H1 (cell line): ENCODE measurements at regions not wholly inside any gene's neighbourhood (a gene's known extent, or its start where the extent isn't known, plus 50 kb on each side); places are given as distances from the start of the nearest gene placed in this dataset.

Source experiments
- CTCF ChIA-PET: fragments of 300-600 bp; sonication (Branson Sonifier 250); formaldehyde crosslinking; loops from one replicate; lab custom pipeline; 2021; ENCODE audit not compliant: partially characterized antibody; lab: Charles Lee
- POLR2A ChIA-PET: fragments of 300-600 bp; sonication (Branson Sonifier 250); formaldehyde crosslinking; loops from one replicate; lab custom pipeline; 2021; ENCODE audit warnings: inconsistent platforms; ENCODE audit not compliant: partially characterized antibody; lab: Charles Lee
- DNase-seq, 2 experiments: peaks; one replicate each; pipeline versions ENCODE4 v3.0.0 to v3.0.0-alpha.2; 2010 to 2022; ENCODE audit warnings: low spot score in 2 of 2, low read depth in 1 of 2, mixed read lengths in 1 of 2
- FAIRE-seq: peaks from 2 replicates; lab custom pipeline; 2011; peaks lifted over from hg19 to GRCh38; lab: Jason Lieb, UNC
- H2AFZ ChIP-seq: 2 replicates; pipeline ENCODE4 v1.8.1; 2012; ENCODE audit warnings: low read length, inconsistent platforms
- H2AK5ac ChIP-seq: 2 replicates; pipeline ENCODE4 v1.6.1; 2013; ENCODE audit warnings: low read depth, low read length
- H2BK120ac ChIP-seq: replicated peaks from 2 replicates; pipeline ENCODE3; 2013; ENCODE audit warnings: low read depth, low read length, inconsistent platforms
- H2BK12ac ChIP-seq: 2 replicates; pipeline ENCODE4 v1.6.1; 2013; ENCODE audit warnings: low read depth, low read length
- H2BK15ac ChIP-seq: 2 replicates; pipeline ENCODE4 v1.6.1; 2013; ENCODE audit warnings: low read length
- H2BK20ac ChIP-seq: 2 replicates; pipeline ENCODE4 v1.6.1; 2013; ENCODE audit warnings: low read length
- H2BK5ac ChIP-seq: 2 replicates; pipeline ENCODE4 v1.6.1; 2013; ENCODE audit warnings: low read depth, low read length
- H3K14ac ChIP-seq: 2 replicates; pipeline ENCODE4 v1.6.1; 2013; ENCODE audit warnings: inconsistent platforms; ENCODE audit not compliant: insufficient read length
- H3K18ac ChIP-seq: 2 replicates; pipeline ENCODE4 v1.6.1; 2013; ENCODE audit warnings: low read length; ENCODE audit errors: extremely low read depth
- H3K23ac ChIP-seq: 2 replicates; pipeline ENCODE4 v1.6.1; 2013; ENCODE audit warnings: inconsistent platforms; ENCODE audit not compliant: insufficient read length
- H3K23me2 ChIP-seq: 2 replicates; pipeline ENCODE4 v1.6.1; 2013; ENCODE audit warnings: low read depth, low read length
- H3K27ac ChIP-seq: 2 replicates; pipeline ENCODE4 v1.6.1; 2011; ENCODE audit warnings: low read depth, low read length, inconsistent platforms
- H3K27me3 ChIP-seq, 4 experiments: replicated peaks in 1 of 4; 1 replicate in 1 of 4; 2 replicates in 3 of 4; pipeline versions ENCODE4 v1.6.1 to v1.8.1; 2011 to 2013; ENCODE audit warnings: low read length in 3 of 4, mild to moderate bottlenecking in 3 of 4, inconsistent platforms in 2 of 4, mixed read lengths in 2 of 4, moderate library complexity in 1 of 4; ENCODE audit not compliant: control insufficient read depth in 3 of 4, insufficient read depth in 3 of 4; ENCODE audit errors: extremely low read depth in 1 of 4
- H3K36me3 ChIP-seq, 4 experiments: 2 replicates each; pipeline versions ENCODE4 v1.6.1 to v1.8.1; 2011 to 2013; ENCODE audit warnings: mild to moderate bottlenecking in 4 of 4, low read length in 3 of 4, moderate library complexity in 2 of 4, control low read depth in 1 of 4, inconsistent platforms in 1 of 4; ENCODE audit not compliant: insufficient read depth in 4 of 4, control insufficient read depth in 2 of 4
- H3K4ac ChIP-seq: replicated peaks from 2 replicates; pipeline ENCODE3; 2013; ENCODE audit warnings: low read length, low read depth, mixed read lengths, inconsistent platforms; ENCODE audit not compliant: insufficient read length
- H3K4me1 ChIP-seq, 4 experiments: replicated peaks in 1 of 4; 1 replicate in 1 of 4; 2 replicates in 3 of 4; pipeline versions ENCODE4 v1.6.1 to v1.8.1; 2011 to 2013; ENCODE audit warnings: low read length in 3 of 4, inconsistent platforms in 2 of 4, mixed read lengths in 1 of 4; ENCODE audit not compliant: insufficient read depth in 4 of 4, control insufficient read depth in 3 of 4
- H3K4me2 ChIP-seq, 2 experiments: 2 replicates each; pipeline versions ENCODE4 v1.6.1 to v1.8.1; 2011 to 2013; ENCODE audit warnings: low read depth in 2 of 2, low read length in 2 of 2, control low read depth in 1 of 2, inconsistent platforms in 1 of 2, mild to moderate bottlenecking in 1 of 2; ENCODE audit not compliant: insufficient read depth in 1 of 2
- H3K4me3 ChIP-seq, 4 experiments: fragments of 200-600, 300-600 bp in 1 of 4; sonication (generic), shearing (Covaris generic), sonication (Bioruptor Twin) in 1 of 4; 2 replicates each; pipeline versions ENCODE4 v1.5.1 to v1.8.1; 2011 to 2016; ENCODE audit warnings: low read length in 4 of 4, low read depth in 3 of 4, control low read depth in 2 of 4, inconsistent platforms in 2 of 4, mild to moderate bottlenecking in 2 of 4, mixed read lengths in 1 of 4, moderate library complexity in 1 of 4; ENCODE audit not compliant: insufficient read depth in 2 of 4; ENCODE audit errors: extremely low read depth in 1 of 4
- H3K56ac ChIP-seq: replicated peaks from 2 replicates; pipeline ENCODE3; 2013; ENCODE audit warnings: low read depth, mild to moderate bottlenecking, mixed read lengths, low read length, inconsistent platforms; ENCODE audit not compliant: insufficient read length
- H3K79me1 ChIP-seq: 2 replicates; pipeline ENCODE4 v1.6.1; 2013; ENCODE audit warnings: low read depth, low read length, control low read depth
- H3K79me2 ChIP-seq, 2 experiments: 2 replicates each; pipeline versions ENCODE4 v1.6.1 to v1.8.1; 2012 to 2013; ENCODE audit warnings: low read length in 2 of 2, mild to moderate bottlenecking in 2 of 2, inconsistent platforms in 1 of 2; ENCODE audit not compliant: insufficient read depth in 2 of 2, control insufficient read depth in 1 of 2
- H3K9ac ChIP-seq, 4 experiments: replicated peaks in 1 of 4; 1 replicate in 1 of 4; 2 replicates in 3 of 4; pipeline versions ENCODE4 v1.6.1 to v1.8.1; 2011 to 2013; ENCODE audit warnings: low read depth in 3 of 4, low read length in 3 of 4, control low read depth in 2 of 4, mild to moderate bottlenecking in 2 of 4, moderate library complexity in 2 of 4, inconsistent platforms in 1 of 4; ENCODE audit errors: extremely low read depth in 1 of 4
- H3K9me3 ChIP-seq, 2 experiments: 2 replicates each; pipeline versions ENCODE4 v1.6.1 to v1.8.1; 2012 to 2013; ENCODE audit warnings: mild to moderate bottlenecking in 2 of 2, moderate library complexity in 2 of 2, control low read depth in 1 of 2, inconsistent platforms in 1 of 2, low read depth in 1 of 2, low read length in 1 of 2, mixed read lengths in 1 of 2; ENCODE audit not compliant: insufficient read depth in 2 of 2
- H4K20me1 ChIP-seq, 2 experiments: replicated peaks in 1 of 2; 2 replicates each; pipeline versions ENCODE3 to v1.8.1; 2011 to 2013; ENCODE audit warnings: inconsistent platforms in 2 of 2, low read length in 2 of 2, mild to moderate bottlenecking in 1 of 2; ENCODE audit not compliant: insufficient read depth in 2 of 2, control insufficient read depth in 1 of 2
- H4K5ac ChIP-seq: 2 replicates; pipeline ENCODE4 v1.6.1; 2013; ENCODE audit warnings: low read length, low read depth, mixed read lengths, inconsistent platforms; ENCODE audit not compliant: insufficient read length
- H4K8ac ChIP-seq: 2 replicates; pipeline ENCODE4 v1.8.0; 2013; ENCODE audit warnings: mild to moderate bottlenecking, moderate library complexity, low read length, inconsistent platforms; ENCODE audit not compliant: insufficient read depth; ENCODE audit errors: extremely low read depth
- H4K91ac ChIP-seq: replicated peaks from 2 replicates; pipeline ENCODE3; 2013; ENCODE audit warnings: low read length, mixed read lengths, inconsistent platforms; ENCODE audit not compliant: insufficient read length
- CEBPB ChIP-seq: IDR thresholded peaks from 2 replicates; pipeline ENCODE4 v1.6.1; 2012; ENCODE audit warnings: low read depth, low read length
- E2F6 ChIP-seq: IDR thresholded peaks from 2 replicates; pipeline ENCODE4 v1.6.1; 2012; ENCODE audit warnings: inconsistent platforms
- EGR1 ChIP-seq: IDR thresholded peaks from 2 replicates; pipeline ENCODE4 v1.6.1; 2011; ENCODE audit warnings: low read depth, low read length, borderline replicate concordance
- SRF ChIP-seq: IDR thresholded peaks from 2 replicates; pipeline ENCODE4 v1.6.1; 2011; ENCODE audit warnings: mild to moderate bottlenecking, low read depth, low read length, moderate library complexity
- TCF12 ChIP-seq: IDR thresholded peaks from 2 replicates; pipeline ENCODE4 v1.6.1; 2011; ENCODE audit warnings: low read depth, mild to moderate bottlenecking, low read length
- YY1 ChIP-seq: IDR thresholded peaks from 2 replicates; pipeline ENCODE4 v1.6.1; 2011; ENCODE audit warnings: low read depth, mild to moderate bottlenecking, low read length
- WGBS, 2 experiments: shearing (Covaris generic) in 1 of 2; methylation state at CpG; one replicate each; pipeline versions ENCODE4 v1.1.6 to v1.1.7; 2013 to 2015; ENCODE audit warnings: low lambda C conversion rate in 2 of 2, mixed read lengths in 2 of 2, inconsistent platforms in 1 of 2, low coverage in 1 of 2, missing lambda C conversion rate in 1 of 2; ENCODE audit not compliant: insufficient replicate concordance in 2 of 2, insufficient coverage in 1 of 2, insufficient read length in 1 of 2; ENCODE audit errors: extremely low coverage in 1 of 2, missing lambda C conversion rate in 1 of 2; 5-methylcytosine and 5-hydroxymethylcytosine counted together

GRCh38 chr2:219914577-219914976 lies 287.1 kb downstream of the SLC4A3 start:
- Histone ChIP-seq H4K5ac (no peak overlapping the region), H3K79me1 (no peaks in the 10 kb centered on the region), H3K9me3 (no peaks in the 10 kb centered on the region), H3K4me2 (no peak overlapping the region), H2BK5ac (no peak overlapping the region), H3K56ac (no peak overlapping the region), H3K9ac (no peak overlapping the region), H3K14ac (no peak overlapping the region), H2AK5ac (no peak overlapping the region), H3K36me3 (no peaks in the 10 kb centered on the region), H2AFZ (no peak overlapping the region), H2BK120ac (no peak overlapping the region), H2BK12ac (no peak overlapping the region), H4K20me1 (no peaks in the 10 kb centered on the region), H3K27me3 (no peaks in the 10 kb centered on the region; a peak in 1 of 7 replicates), H3K4me3 (no peak overlapping the region), H4K91ac (no peak overlapping the region), H4K8ac (no peak overlapping the region), H2BK15ac (no peak overlapping the region), H2BK20ac (no peak overlapping the region), H3K79me2 (no peaks in the 10 kb centered on the region), H3K4ac (no peak overlapping the region), H3K4me1 (no peaks in the 10 kb centered on the region), H3K27ac (no peak overlapping the region), H3K23me2 (no peaks in the 10 kb centered on the region), H3K18ac (no peak overlapping the region), H3K23ac (no peak overlapping the region)
- DNase-seq, result no peak
- ChIA-PET CTCF (interaction anchor here (1.2 kb wide), 1 partner anchor 83 kb away, joined by 3 read pairs; no protein-coding TSS in a partner anchor), POLR2A (no interaction called here)
- TF ChIP-seq E2F6 (no peak), SRF (no peak), EGR1 (no peak), TCF12 (no peak), YY1 (no peak), CEBPB (no peak)
- FAIRE-seq, result no peak
- 93% methylated on average over 5 of the region's 5 CpGs; no CpG with 5 or more reads in 1 of the 2 experiments for WGBS, 2 experiments
